ENCODE measurements at regions not wholly inside any gene's neighbourhood (a gene's known extent, or its start where the extent isn't known, plus 50 kb on each side); places are given as distances from the start of the nearest gene placed in this dataset.

DNA sequence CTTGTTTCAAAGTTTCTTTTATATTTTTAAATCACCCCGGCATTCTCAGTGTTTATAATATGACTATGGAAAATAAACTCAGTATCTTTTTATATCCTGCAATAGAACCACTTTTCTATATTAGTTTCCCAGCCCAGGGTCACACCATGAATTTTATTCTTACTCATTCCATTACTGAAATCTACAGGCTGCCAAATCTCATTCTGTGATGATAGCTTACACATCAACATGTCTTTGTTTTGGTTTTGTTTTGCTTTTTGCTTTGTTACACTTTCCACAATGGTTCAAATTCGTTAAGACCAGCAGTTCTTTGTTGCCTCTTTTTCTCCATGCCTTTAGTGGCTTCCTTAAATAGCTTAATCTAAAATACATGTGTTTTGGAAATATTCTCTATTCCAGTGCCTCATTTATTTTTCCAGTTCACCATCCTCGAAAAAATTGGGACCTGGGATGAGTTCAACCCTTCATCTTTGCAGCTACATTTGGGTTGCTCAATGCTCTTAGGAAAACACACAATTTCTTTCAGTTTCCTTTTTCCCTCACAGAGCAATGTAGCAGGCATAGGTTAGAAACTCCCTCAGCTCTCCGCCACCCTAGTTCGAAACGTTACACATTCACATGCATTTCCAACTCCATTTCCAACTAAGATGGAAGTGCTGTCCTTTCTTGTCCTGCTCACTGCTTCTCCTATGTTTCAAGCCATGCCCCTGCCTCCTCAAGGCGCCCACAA, 1146.3 kb downstream of the MAT2B start:
- no peak for DNase-seq

DNA sequence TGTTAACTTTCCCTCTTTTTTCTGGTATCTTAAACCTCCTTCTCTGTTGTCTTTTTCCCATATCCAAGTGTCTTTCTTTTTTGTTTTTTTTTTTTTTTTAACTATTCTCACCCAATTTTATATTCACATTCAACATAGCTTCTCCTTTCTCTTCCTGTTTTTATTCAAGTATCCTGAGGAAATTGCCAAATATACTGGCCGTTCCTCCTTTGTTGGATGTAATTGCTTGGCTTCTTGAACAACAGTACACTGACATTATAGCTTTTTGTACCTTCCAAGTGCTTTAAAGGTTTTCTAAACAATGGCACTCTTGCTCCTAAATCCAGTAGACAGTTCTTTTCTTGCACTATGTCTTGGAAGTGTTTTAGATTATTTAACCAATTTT, 1146.8 kb downstream of the MAT2B start:
- DNase-seq: no peak

DNA sequence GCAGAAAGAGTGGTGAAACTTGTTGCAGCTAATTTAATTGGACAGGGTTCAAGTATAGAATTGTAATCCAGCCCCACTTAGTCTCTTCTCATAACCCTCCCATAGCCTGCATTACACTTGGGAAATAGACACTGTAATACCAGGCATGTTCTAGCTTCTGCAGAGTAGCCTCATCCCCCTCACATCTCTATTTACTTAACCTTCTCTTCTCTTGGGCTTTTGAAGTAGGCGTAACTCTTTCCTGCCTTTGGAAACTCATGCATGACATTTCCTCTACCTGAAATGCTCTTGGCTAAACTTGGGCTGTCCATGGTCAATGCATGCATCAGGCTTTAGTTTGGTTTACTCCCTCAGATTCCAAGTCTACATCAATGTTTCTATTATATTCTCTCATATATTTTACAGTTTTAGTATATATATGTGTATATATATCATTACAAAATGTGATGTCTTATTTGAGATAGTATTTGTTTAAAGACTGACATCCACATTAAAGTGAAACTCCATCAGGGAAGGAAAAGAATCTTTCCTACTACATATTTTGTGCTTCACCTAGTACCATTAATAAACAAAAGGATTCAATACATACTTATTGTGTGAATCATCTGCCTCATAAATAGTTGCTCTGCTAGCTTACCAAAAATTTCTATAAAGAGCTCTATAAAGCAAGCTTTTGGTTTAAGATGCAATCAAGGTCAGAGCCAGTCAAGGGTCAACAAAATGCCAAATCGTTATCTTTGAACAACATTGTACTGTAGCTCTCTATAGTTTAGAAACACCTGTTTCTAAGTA, 1158.0 kb downstream of the MAT2B start:
- no peak for DNase-seq

DNA sequence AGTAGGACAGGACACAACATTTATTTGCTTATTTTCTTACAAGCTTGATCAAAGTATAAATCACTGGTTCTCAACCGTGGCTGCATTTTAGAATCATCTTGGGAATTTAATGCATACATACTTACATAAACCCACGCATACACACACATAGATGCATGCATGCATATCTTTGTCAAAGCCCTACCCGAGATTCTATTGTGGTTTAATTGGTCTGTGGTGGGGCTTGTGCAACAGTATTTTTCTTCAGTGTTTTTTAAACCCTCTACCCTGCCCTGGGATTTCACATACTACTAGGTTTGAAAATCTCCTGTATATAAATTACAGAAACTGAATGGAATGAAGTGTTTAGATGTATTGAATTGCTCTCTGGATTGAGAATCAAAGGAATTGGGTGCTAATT, 1166.2 kb downstream of the MAT2B start:
- DNase-seq: no peak

DNA sequence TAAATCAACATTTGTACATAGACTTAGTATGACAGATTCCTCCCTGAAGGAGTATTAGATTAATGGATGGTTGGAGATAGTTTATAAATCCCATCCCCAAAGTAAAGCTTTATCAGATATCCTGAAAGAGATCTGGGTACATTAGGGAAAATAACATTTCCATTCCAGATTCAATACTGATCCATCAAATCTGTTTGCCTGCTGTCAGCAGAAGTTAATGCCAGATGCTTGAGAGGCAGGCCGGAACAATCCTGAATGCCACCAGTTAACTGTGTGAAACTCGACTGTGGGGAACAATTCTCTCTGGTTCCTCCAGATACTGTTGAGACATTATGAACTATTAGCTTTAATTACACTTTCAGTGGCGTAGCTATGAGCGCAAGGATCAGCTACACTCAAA, 1166.8 kb downstream of the MAT2B start:
- no peak for DNase-seq

DNA sequence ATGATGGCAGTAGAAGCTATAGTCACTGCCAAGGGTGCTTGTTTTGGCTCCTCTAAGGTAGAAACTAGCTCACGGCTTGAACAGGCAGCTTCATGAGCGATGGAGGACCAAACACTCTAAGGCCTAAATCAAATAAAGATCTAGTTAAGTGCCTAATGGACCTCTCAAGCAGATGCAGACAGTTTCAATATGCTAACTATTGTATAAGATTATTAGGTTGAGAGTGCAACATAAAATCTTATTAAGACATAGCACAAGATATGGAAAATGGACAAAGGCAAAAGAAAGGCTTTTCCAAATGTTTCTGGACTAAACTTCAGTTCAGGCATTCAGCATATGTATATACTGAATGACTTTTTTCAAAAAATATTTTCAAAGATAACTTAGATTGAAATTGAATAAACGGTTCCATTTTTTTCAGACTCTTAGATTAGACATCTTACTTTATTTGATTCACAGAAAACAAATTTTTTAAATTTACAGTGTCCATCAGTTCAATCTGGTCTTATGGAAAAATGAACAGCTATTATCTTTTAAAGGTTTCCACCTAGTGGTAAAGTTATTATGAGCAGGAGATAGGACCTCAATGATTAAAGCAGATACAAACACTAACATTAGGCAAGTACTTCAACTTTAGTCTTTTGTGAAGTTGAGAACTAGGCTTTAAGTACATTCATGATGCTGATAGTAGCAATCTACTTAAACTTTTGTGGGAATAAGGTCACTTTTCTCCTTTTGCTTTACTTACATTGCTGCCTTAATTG, 1167.7 kb downstream of the MAT2B start:
- no peak for DNase-seq

DNA sequence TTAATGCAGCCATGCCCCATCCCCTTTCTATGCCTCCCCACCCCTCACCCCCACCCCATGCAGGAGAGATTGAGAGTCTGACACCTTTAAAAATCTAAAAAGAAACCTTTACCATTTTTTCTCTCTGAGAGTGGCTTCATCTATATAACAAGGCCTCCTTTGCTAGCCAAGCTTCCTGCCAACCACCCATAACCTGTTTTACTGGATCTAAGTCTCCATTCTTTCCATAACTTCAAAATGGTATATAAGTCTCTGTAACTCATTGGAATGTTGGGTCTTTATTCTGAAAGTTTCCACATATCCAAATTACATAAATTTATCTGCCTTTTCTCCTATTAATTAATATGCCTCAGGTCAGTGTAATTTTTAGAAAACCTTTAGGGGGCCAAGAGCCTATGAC, 1174.0 kb downstream of the MAT2B start:
- no peak for DNase-seq

DNA sequence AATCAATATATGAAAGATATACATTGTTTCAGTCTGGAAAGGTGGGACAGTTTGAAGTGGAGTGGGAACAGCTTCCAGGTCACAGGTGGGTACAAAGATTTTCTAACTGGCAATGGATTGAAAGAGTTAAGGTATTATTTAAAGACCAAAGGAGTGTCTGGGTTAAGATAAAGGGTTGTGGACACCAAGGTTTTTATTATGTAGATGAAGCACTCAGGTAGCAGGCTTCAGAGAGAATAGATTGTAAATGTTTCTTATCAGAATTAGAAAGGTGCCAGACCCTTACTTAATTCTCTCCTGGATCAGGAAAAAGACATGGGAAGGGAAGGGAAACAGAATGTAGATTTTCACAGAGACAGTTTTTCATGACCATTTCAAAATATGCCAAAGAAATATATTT, 1174.8 kb downstream of the MAT2B start:
- DNase-seq: no peak

DNA sequence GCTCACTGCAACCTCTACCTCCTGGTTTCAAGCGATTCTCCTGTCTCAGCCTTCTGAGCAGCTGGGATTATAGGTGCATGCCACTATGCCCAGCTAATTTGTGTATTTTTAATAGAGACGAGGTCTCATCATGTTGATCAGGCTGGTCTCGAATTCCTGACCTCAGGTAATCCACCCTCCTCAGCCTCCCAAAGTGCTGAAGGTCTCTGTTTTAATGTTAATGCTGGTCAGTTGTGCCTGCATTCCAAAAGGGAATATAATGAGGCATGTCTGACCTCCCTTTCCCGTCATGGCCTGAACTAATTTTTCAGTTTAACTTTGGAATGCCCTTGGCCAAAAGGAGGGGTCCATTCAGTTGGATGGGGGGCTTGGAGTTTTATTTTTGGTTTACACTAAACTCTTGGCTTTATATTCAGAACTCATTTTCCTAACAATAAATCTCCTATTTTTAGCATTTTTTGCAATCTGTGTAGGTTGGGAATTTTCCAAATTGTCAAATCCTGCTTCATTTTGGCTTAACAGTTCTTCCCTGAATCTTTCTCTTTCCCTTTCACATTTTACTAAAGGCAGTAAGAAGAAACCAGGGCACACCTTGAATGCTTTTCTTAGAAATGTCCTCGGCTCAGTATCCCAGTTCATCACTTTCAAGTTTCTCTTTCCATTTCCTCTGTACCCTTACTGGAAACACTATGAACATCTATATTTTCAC, 1175.5 kb downstream of the MAT2B start:
- no peak for DNase-seq

DNA sequence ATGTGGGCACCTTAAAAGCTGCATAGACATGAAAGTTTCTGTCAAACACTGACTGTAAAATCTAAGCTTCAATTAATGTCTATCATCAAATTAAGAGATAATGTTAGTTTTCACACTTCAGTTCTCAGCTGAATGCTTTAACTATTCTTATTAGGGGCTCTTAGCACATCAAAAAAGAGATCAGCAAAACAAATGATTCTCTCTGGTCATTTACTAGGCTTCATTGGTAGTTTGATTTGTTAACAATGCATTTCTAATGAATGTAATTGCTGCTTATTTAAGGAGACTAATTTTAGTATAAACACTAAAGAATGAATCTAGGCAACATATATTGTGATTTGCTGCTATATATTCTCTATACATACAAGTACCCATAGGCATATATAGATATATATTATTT, 1182.0 kb downstream of the MAT2B start:
- DNase-seq: no peak

DNA sequence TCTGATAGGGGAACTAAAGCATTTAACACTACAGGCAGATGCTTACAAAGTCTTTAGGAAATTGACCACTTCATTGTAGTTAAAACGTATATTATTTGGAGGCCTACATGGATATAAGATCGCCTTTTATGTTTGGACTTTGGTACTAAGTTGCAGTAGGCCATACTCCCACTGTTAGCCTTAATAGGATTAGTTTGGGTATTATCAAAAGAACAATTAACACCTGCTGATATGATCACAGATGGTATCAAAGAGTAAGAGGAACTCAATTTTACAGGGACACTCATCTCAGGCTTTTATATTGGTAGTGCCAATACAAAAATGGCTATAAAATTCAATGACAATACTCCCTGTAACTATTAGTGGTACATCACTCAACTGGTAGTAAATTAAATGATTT, 1183.0 kb downstream of the MAT2B start:
- DNase-seq: no peak

DNA sequence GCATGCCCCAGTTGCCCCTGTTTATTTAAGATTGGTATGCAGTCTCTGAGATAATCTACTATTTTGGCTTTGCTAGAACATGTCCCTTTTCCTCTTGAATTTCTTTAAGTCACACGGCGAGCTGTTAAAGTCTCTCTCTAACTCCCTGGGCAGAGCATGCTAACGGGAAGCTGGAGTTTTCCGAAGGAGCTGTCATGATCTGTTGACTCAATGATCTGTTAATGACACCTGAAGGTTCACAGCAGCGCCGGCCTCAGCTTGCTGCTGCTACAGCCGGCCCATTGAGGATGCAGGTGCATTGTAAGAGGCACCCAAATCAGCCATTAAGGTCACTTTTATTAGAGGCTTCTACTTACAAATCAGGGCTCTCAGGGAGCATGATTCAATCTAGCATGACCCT, 1203.4 kb downstream of the MAT2B start:
- DNase-seq: no peak

DNA sequence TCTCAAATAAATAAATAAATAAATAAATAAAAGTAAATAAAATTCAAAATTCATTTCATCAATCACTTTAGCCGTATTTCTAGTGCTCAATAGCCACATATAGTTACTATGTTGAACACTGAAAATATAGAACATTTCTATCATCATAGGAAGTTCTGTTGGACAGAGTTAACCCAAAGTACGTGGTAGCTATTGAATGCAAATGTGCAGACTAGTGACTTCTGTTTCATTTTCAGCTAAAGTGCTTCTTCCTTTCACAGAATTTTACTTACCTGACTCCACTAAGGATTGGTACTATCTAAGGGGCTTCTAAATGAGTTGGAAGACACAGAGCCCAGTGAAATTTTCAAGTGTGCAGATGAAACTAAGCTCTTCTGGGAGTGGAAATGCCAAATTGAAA, 1208.3 kb downstream of the MAT2B start:
- no peak for DNase-seq

DNA sequence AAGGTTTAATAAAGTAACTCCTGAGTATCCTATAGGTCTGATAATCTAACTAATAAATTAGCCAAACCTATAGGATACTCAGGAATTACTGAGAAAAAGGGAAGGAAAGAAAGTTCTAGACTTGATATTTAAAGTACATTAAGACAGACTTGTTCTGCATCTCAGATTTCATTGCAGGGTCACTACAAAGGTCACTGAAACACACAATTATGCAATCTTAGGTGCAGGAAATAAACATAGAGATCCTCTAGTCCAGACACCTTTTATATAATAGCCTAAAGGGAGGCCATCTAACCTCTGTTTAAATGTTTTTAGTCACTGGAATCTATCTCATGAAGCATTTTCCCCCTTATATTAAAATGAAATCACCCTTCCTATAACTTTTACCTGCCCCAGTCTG, 1215.7 kb downstream of the MAT2B start:
- DNase-seq: no peak

DNA sequence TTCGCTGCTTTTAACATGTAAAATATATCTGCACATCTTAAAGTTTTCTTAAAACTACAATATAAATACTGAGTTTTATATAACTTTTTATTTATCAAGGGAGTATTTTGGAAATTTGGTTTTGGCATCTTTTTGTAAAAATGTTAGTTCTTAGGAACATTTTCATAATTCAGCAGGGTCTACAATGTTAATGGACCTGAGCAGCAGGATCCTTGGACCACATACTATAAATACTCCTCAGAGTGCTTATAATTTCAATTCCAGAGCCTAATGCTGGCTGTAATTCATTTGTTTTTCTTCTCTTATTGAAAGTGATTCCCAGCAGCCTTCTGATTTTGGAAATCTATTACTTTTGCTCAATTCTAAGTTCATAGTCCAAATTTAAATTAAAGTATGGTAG, 1216.2 kb downstream of the MAT2B start:
- DNase-seq: no peak

DNA sequence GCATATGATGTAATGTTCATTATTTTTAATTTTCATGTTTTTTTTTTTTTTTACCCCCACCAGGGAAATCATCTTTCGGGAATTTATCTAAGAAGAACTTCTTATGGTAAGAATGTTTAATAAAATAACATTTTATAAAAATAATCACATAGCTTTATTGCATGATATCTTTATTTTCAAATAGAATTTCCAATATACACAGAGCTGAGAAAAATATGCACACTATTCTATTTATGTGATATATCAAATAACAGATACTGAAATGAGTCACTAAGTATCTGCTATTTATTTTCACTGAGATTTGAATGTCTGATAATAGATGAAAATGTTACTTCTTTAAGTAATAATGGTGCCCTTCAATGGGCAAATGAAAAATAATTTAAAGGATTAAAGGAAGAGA, 1217.3 kb downstream of the MAT2B start:
- no peak for DNase-seq

DNA sequence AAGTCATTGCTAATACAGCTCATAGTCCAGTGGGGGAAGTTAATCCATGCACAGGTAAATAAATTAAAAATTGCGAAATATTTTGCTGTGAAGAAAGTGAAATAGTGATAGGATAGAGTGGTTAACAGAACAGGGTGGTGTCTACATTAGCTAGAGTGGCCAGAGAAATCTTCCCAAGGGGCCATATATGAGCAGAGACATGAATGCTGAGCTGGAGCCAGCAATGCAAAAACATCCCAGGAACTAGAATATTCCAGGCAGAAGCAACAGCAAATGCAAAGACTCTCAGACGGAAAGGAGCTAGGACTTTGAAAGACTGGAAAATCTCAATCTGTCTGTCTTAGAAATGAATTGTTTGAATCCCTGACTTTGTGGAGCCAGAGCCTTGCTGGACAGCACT, 1221.6 kb downstream of the MAT2B start:
- no peak for DNase-seq

DNA sequence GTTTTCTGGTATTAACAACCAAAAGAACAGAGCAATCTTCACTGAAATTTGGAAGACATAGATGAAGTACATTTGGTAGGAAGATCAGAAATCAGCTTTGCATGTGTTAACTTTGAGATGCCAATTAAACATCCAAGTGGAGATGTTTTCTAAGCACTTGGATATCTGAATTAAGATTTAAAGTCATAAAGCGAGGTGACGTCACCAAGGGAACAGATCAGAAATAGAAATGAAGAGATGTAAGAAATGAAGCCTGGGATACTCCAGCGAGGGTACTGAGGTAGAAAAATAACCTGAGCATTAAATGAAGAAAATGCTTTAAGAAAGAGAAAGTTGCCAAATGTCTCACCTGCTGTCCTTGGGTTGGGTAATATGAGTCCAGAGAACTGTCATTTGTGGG, 1223.3 kb downstream of the MAT2B start:
- DNase-seq: no peak

DNA sequence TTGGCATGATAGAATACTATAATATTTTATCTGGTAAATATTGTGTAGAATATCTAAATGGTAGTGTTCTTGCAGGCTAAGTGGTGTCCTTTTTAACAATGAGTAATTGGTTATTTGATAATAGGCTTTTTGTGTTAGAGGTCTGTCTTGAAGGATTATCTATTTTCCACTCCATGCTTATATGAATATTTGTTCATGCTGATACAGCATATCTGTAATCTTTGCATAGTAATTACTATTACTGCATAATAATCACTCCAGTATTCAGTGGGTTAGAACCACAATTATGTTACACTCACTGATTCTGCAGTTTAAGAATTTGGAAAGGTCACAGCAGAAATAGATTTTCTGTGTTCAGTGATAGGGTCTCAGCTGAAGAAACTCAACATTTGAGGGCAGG, 1229.9 kb downstream of the MAT2B start:
- no peak for DNase-seq

DNA sequence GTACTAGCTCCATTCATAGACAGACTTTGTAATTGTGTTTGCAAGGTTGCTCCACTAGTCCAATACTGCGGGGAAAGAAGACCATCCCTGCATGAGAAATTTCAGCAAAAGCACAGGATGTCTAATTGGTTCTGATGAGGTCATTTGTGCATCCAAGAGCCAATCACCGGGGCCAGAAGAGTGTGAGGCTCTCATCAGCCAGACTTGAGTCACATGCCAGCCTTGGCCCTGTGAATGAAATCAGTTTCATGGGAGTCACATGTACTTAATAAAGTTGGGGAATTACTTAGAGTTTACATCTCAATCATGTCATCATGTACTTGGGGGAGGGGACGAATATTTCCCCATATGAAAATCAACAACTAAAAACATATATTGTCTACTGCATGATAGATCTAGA, 1236.0 kb downstream of the MAT2B start:
- no peak for DNase-seq

DNA sequence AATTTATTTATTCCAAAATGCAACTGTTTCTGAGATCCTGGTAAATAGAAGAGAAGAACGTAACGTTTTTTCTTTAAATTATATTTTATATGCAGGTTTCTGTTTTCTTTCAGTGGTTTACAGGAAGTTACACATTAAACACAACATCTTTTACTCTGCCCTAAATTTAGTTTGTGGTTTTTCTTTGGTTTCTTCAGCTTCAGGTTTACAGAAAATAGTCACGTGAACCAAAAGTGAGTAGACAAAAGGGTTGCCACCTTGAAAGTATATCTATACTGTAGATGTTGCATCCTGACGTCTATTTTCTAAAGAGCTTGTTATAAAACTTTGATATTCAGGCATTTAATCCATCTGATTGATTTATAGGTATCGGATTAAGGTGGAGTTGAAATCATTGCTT, 1236.6 kb downstream of the MAT2B start:
- DNase-seq: no peak

DNA sequence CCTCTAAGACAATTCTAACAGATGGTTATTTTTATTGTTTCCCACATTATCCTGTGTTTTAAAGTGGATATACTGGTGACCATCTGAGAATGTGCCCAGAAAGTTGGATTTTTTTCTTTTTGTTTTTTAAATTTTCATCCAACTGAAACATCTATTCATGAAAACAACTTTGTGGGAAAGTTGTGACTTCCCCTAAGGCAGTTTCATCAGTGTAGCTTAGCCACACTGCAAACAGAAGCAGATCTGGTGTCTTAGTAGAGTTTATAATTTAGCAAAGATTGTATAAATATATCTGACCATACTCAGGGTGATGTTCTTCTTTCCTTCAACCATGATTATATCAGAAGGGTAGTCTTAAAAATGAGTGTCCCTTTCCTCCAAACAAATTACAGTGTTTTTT, 1241.3 kb downstream of the MAT2B start:
- no peak for DNase-seq

DNA sequence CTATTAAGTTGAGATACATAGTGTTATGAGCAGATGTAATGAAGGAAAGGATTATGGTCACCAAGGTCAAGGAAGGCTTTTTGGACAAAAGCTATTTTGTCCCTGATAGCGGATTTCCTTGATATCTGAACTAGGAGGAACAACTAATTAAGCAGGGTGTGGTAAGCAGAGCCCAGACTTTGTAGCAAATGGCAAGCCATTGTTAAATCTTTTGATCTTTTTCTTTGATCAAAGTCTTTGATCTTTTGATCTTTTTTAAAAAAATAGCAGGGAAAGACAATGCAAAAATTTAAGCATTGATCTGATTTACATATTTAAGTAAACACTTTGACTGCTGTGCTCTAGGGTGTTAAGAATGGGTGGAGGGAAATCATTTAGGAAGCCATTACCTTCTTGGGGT, 1242.0 kb downstream of the MAT2B start:
- no peak for DNase-seq
